AG08396 (cell line): ENCODE measurements at regions not wholly inside any gene's neighbourhood (a gene's known extent, or its start where the extent isn't known, plus 50 kb on each side); places are given as distances from the start of the nearest gene placed in this dataset.

ENCODE experiments used
- DNase-seq: peaks from one replicate; pipeline ENCODE4 v3.0.0; 2012; ENCODE audit warnings: low spot score, mixed read lengths

GRCh38 chr9:135310134-135310533, 169.4 kb upstream of the PPP1R26 start:
- no peak for DNase-seq

- DNase-seq, result no peak
These were observed 164.0 kb upstream of the PPP1R26 start for GRCh38 chr9:135315572-135315971.

GRCh38 chr9:135320331-135320730, 159.3 kb upstream of the PPP1R26 start:
- DNase-seq, result no peak

GRCh38 chr9:135320943-135321342, 158.6 kb upstream of the PPP1R26 start:
- no peak for DNase-seq

GRCh38 chr9:135321580-135321979, 158.0 kb upstream of the PPP1R26 start:
- DNase-seq, result no peak

GRCh38 chr9:135324329-135324728, 155.3 kb upstream of the PPP1R26 start:
- no peak for DNase-seq

- no peak for DNase-seq
These were observed 153.4 kb upstream of the PPP1R26 start for GRCh38 chr9:135326141-135326540.

- no peak for DNase-seq
These were observed 152.9 kb upstream of the PPP1R26 start for GRCh38 chr9:135326633-135327152.

- no peak for DNase-seq
These were observed 150.8 kb upstream of the PPP1R26 start for GRCh38 chr9:135328485-135329417.

GRCh38 chr9:135329571-135330306, 149.8 kb upstream of the PPP1R26 start:
- no peak for DNase-seq

- DNase-seq, result no peak
These were observed 149.3 kb upstream of the PPP1R26 start for GRCh38 chr9:135330307-135330631.

GRCh38 chr9:135330685-135331590, 148.6 kb upstream of the PPP1R26 start:
- DNase-seq, result no peak

GRCh38 chr9:135332516-135332915, 147.1 kb upstream of the PPP1R26 start:
- DNase-seq, result no peak

GRCh38 chr9:135332979-135333748, 146.4 kb upstream of the PPP1R26 start:
- DNase-seq, result no peak

- DNase-seq, result no peak
These were observed 144.6 kb upstream of the PPP1R26 start for GRCh38 chr9:135334953-135335460.

GRCh38 chr9:135335691-135336181, 143.8 kb upstream of the PPP1R26 start:
- DNase-seq, result no peak

- DNase-seq, result no peak
These were observed 142.7 kb upstream of the PPP1R26 start for GRCh38 chr9:135336722-135337527.

GRCh38 chr9:135338546-135338945, 141.0 kb upstream of the PPP1R26 start:
- no peak for DNase-seq

- DNase-seq, result no peak
These were observed 140.1 kb upstream of the PPP1R26 start for GRCh38 chr9:135339378-135339973.
